ENCODE measurements at regions not wholly inside any gene's neighbourhood (a gene's known extent, or its start where the extent isn't known, plus 50 kb on each side); places are given as distances from the start of the nearest gene placed in this dataset.
"Not testable (repeated sequence)": the region's sequence is repeated elsewhere in the genome, so short reads cannot be mapped to it uniquely, and the experiment has no call there.

- no peaks in the 10 kb centered on the region for H3K4me1 ChIP-seq (ENCODE audit: control insufficient read depth in 1 of 2, insufficient read depth in 2 of 2, low read length in 2 of 2)
- H3K27ac ChIP-seq (ENCODE audit: low read length), result no peak overlapping the region
- H3K36me3 ChIP-seq (ENCODE audit: control insufficient read depth in 1 of 2, insufficient read depth in 2 of 2, low read length in 2 of 2), result no peaks in the 10 kb centered on the region
- no peak overlapping the region for H3K4me3 ChIP-seq (ENCODE audit: low read depth in 1 of 2, low read length in 2 of 2)
- H3K9me3 ChIP-seq (ENCODE audit: control insufficient read depth in 1 of 2, low read length in 2 of 2), result no peaks in the 10 kb centered on the region
- no peaks in the 10 kb centered on the region for H3K27me3 ChIP-seq (ENCODE audit: low read depth, low read length)
Observed at GRCh38 chr21:28124541-28124940, 868.1 kb downstream of the LTN1 start.

GRCh38 chr21:28118570-28118969 lies 874.1 kb downstream of the LTN1 start:
- no peak overlapping the region for H3K27ac ChIP-seq (ENCODE audit: low read length)
- no peaks in the 10 kb centered on the region for H3K4me1 ChIP-seq (ENCODE audit: control insufficient read depth in 1 of 2, insufficient read depth in 2 of 2, low read length in 2 of 2)
- H3K4me3 ChIP-seq (ENCODE audit: low read depth in 1 of 2, low read length in 2 of 2), result no peak overlapping the region
- no peaks in the 10 kb centered on the region for H3K9me3 ChIP-seq (ENCODE audit: control insufficient read depth in 1 of 2, low read length in 2 of 2)
- H3K36me3 ChIP-seq (ENCODE audit: control insufficient read depth in 1 of 2, insufficient read depth in 2 of 2, low read length in 2 of 2), result no peaks in the 10 kb centered on the region
- H3K27me3 ChIP-seq (ENCODE audit: low read depth, low read length), result no peaks in the 10 kb centered on the region

GRCh38 chr21:28114986-28115385 lies 877.7 kb downstream of the LTN1 start:
- H3K27ac ChIP-seq (ENCODE audit: low read length); H3K9me3 ChIP-seq (ENCODE audit: control insufficient read depth in 1 of 2, low read length in 2 of 2); H3K36me3 ChIP-seq (ENCODE audit: control insufficient read depth in 1 of 2, insufficient read depth in 2 of 2, low read length in 2 of 2); H3K27me3 ChIP-seq (ENCODE audit: low read depth, low read length); H3K4me3 ChIP-seq (ENCODE audit: low read depth in 1 of 2, low read length in 2 of 2): not testable (repeated sequence)
- peaks cover 0 to 17% of the 10 kb centered on the region in 2 donors for H3K4me1 ChIP-seq (ENCODE audit: control insufficient read depth in 1 of 2, insufficient read depth in 2 of 2, low read length in 2 of 2)

GRCh38 chr21:28113718-28114117 lies 879.0 kb downstream of the LTN1 start:
- Histone ChIP-seq H3K27me3 (ENCODE audit: low read depth, low read length) (no peaks in the 10 kb centered on the region), H3K4me3 (ENCODE audit: low read depth in 1 of 2, low read length in 2 of 2) (no peak overlapping the region), H3K9me3 (ENCODE audit: control insufficient read depth in 1 of 2, low read length in 2 of 2) (peaks cover 0 to 4% of the 10 kb centered on the region in 2 donors), H3K4me1 (ENCODE audit: control insufficient read depth in 1 of 2, insufficient read depth in 2 of 2, low read length in 2 of 2) (peaks cover 0 to 17% of the 10 kb centered on the region in 2 donors), H3K36me3 (ENCODE audit: control insufficient read depth in 1 of 2, insufficient read depth in 2 of 2, low read length in 2 of 2) (no peaks in the 10 kb centered on the region), H3K27ac (ENCODE audit: low read length) (no peak overlapping the region)

GRCh38 chr21:28112511-28112910 lies 880.2 kb downstream of the LTN1 start:
- H3K9me3 ChIP-seq (ENCODE audit: control insufficient read depth in 1 of 2, low read length in 2 of 2), result peaks cover 0 to 4% of the 10 kb centered on the region in 2 donors
- H3K36me3 ChIP-seq (ENCODE audit: control insufficient read depth in 1 of 2, insufficient read depth in 2 of 2, low read length in 2 of 2), result no peaks in the 10 kb centered on the region
- no peak overlapping the region for H3K4me3 ChIP-seq (ENCODE audit: low read depth in 1 of 2, low read length in 2 of 2)
- no peaks in the 10 kb centered on the region for H3K27me3 ChIP-seq (ENCODE audit: low read depth, low read length)
- no peak overlapping the region for H3K27ac ChIP-seq (ENCODE audit: low read length)
- H3K4me1 ChIP-seq (ENCODE audit: control insufficient read depth in 1 of 2, insufficient read depth in 2 of 2, low read length in 2 of 2), result peaks cover 0 to 17% of the 10 kb centered on the region in 2 donors

GRCh38 chr21:28111151-28111619 lies 881.5 kb downstream of the LTN1 start:
- no peak overlapping the region for H3K27ac ChIP-seq (ENCODE audit: low read length)
- H3K9me3 ChIP-seq (ENCODE audit: control insufficient read depth in 1 of 2, low read length in 2 of 2), result peaks cover 0 to 4% of the 10 kb centered on the region in 2 donors
- H3K4me1 ChIP-seq (ENCODE audit: control insufficient read depth in 1 of 2, insufficient read depth in 2 of 2, low read length in 2 of 2), result peaks cover 0 to 17% of the 10 kb centered on the region in 2 donors
- H3K4me3 ChIP-seq (ENCODE audit: low read depth in 1 of 2, low read length in 2 of 2), result peak overlapping the region in 1 of 2 donors; percentile 3
- no peaks in the 10 kb centered on the region for H3K27me3 ChIP-seq (ENCODE audit: low read depth, low read length)
- H3K36me3 ChIP-seq (ENCODE audit: control insufficient read depth in 1 of 2, insufficient read depth in 2 of 2, low read length in 2 of 2), result no peaks in the 10 kb centered on the region

GRCh38 chr21:28110716-28111115 lies 882.0 kb downstream of the LTN1 start:
- no peaks in the 10 kb centered on the region for H3K27me3 ChIP-seq (ENCODE audit: low read depth, low read length)
- H3K27ac ChIP-seq (ENCODE audit: low read length), result no peak overlapping the region
- peaks cover 0 to 17% of the 10 kb centered on the region in 2 donors for H3K4me1 ChIP-seq (ENCODE audit: control insufficient read depth in 1 of 2, insufficient read depth in 2 of 2, low read length in 2 of 2)
- no peaks in the 10 kb centered on the region for H3K36me3 ChIP-seq (ENCODE audit: control insufficient read depth in 1 of 2, insufficient read depth in 2 of 2, low read length in 2 of 2)
- peaks cover 0 to 4% of the 10 kb centered on the region in 2 donors for H3K9me3 ChIP-seq (ENCODE audit: control insufficient read depth in 1 of 2, low read length in 2 of 2)
- no peak overlapping the region for H3K4me3 ChIP-seq (ENCODE audit: low read depth in 1 of 2, low read length in 2 of 2)

- Histone ChIP-seq H3K27ac (ENCODE audit: low read length) (no peak overlapping the region), H3K9me3 (ENCODE audit: control insufficient read depth in 1 of 2, low read length in 2 of 2) (peaks cover 0 to 4% of the 10 kb centered on the region in 2 donors), H3K4me1 (ENCODE audit: control insufficient read depth in 1 of 2, insufficient read depth in 2 of 2, low read length in 2 of 2) (peaks cover 0 to 17% of the 10 kb centered on the region in 2 donors), H3K36me3 (ENCODE audit: control insufficient read depth in 1 of 2, insufficient read depth in 2 of 2, low read length in 2 of 2) (no peaks in the 10 kb centered on the region), H3K4me3 (ENCODE audit: low read depth in 1 of 2, low read length in 2 of 2) (no peak overlapping the region), H3K27me3 (ENCODE audit: low read depth, low read length) (no peaks in the 10 kb centered on the region)
Observed at GRCh38 chr21:28110074-28110473, 882.6 kb downstream of the LTN1 start.

- Histone ChIP-seq H3K27me3 (ENCODE audit: low read depth, low read length) (no peaks in the 10 kb centered on the region), H3K9me3 (ENCODE audit: control insufficient read depth in 1 of 2, low read length in 2 of 2) (peaks cover 0 to 4% of the 10 kb centered on the region in 2 donors), H3K36me3 (ENCODE audit: control insufficient read depth in 1 of 2, insufficient read depth in 2 of 2, low read length in 2 of 2) (no peaks in the 10 kb centered on the region), H3K4me1 (ENCODE audit: control insufficient read depth in 1 of 2, insufficient read depth in 2 of 2, low read length in 2 of 2) (peaks cover 0 to 12% of the 10 kb centered on the region in 2 donors), H3K4me3 (ENCODE audit: low read depth in 1 of 2, low read length in 2 of 2) (no peak overlapping the region), H3K27ac (ENCODE audit: low read length) (no peak overlapping the region)
Observed at GRCh38 chr21:28106370-28106890, 886.2 kb downstream of the LTN1 start.

- Histone ChIP-seq H3K4me3 (ENCODE audit: low read depth in 1 of 2, low read length in 2 of 2) (no peak overlapping the region), H3K27me3 (ENCODE audit: low read depth, low read length) (no peaks in the 10 kb centered on the region), H3K36me3 (ENCODE audit: control insufficient read depth in 1 of 2, insufficient read depth in 2 of 2, low read length in 2 of 2) (no peaks in the 10 kb centered on the region), H3K4me1 (ENCODE audit: control insufficient read depth in 1 of 2, insufficient read depth in 2 of 2, low read length in 2 of 2) (peaks cover 0 to 11% of the 10 kb centered on the region in 2 donors), H3K27ac (ENCODE audit: low read length) (no peak overlapping the region), H3K9me3 (ENCODE audit: control insufficient read depth in 1 of 2, low read length in 2 of 2) (no peaks in the 10 kb centered on the region)
Observed at GRCh38 chr21:28104346-28104745, 888.3 kb downstream of the LTN1 start.

GRCh38 chr21:28100366-28100765 lies 892.3 kb downstream of the LTN1 start:
- no peaks in the 10 kb centered on the region for H3K27me3 ChIP-seq (ENCODE audit: low read depth, low read length)
- H3K4me1 ChIP-seq (ENCODE audit: control insufficient read depth in 1 of 2, insufficient read depth in 2 of 2, low read length in 2 of 2), result peaks cover 0 to 11% of the 10 kb centered on the region in 2 donors
- H3K36me3 ChIP-seq (ENCODE audit: control insufficient read depth in 1 of 2, insufficient read depth in 2 of 2, low read length in 2 of 2), result no peaks in the 10 kb centered on the region
- H3K4me3 ChIP-seq (ENCODE audit: low read depth in 1 of 2, low read length in 2 of 2), result no peak overlapping the region
- no peaks in the 10 kb centered on the region for H3K9me3 ChIP-seq (ENCODE audit: control insufficient read depth in 1 of 2, low read length in 2 of 2)
- no peak overlapping the region for H3K27ac ChIP-seq (ENCODE audit: low read length)

All from muscle layer of duodenum (tissue), 2 donors.